Choroid plexus epithelial cell (primary cell): ENCODE measurements at regions not wholly inside any gene's neighbourhood (a gene's known extent, or its start where the extent isn't known, plus 50 kb on each side); places are given as distances from the start of the nearest gene placed in this dataset.
"Not testable (repeated sequence)": the region's sequence is repeated elsewhere in the genome, so short reads cannot be mapped to it uniquely, and the experiment has no call there.

ENCODE experiments used
- DNase-seq: peaks from one replicate; pipeline ENCODE4 v3.0.0-alpha.2; 2010; ENCODE audit warnings: low read depth
- H3K4me3 ChIP-seq: 2 replicates; pipeline ENCODE4 v1.5.1; 2011; ENCODE audit warnings: low read depth, mild to moderate bottlenecking, control low read depth, low read length, moderate library complexity
- CTCF ChIP-seq: conservative IDR thresholded peaks from 2 replicates; pipeline ENCODE4 v1.5.1; 2011; ENCODE audit warnings: low read depth, mild to moderate bottlenecking, control low read depth, inconsistent platforms, low read length, moderate library complexity

DNA sequence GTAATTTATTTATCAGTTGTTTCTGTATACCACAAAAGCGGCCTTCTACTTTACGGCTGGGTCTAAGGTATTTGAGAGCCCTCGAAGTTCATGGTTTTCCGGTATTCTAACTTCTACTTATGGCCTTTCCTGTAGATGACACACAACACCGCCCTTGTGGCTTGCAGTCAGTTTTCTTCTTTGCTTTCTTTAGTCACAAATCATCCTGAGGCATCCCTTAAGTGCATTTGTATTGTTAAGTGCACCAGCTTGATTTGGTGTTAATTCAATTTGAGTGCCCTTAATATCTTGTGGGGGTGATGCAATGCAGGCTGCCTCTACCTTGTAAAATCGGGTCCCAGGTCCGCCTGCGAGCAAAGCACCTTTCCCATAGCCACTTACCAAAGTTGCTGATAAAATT lies 511.9 kb downstream of the CCDC171 start:
- TF ChIP-seq CTCF = no peak
- DNase-seq = no peak
- H3K4me3 ChIP-seq = no peak overlapping the region

GRCh38 chr9:16066201-16066600 lies 513.4 kb downstream of the CCDC171 start:
- not testable (repeated sequence) for DNase-seq, H3K4me3 ChIP-seq

DNA sequence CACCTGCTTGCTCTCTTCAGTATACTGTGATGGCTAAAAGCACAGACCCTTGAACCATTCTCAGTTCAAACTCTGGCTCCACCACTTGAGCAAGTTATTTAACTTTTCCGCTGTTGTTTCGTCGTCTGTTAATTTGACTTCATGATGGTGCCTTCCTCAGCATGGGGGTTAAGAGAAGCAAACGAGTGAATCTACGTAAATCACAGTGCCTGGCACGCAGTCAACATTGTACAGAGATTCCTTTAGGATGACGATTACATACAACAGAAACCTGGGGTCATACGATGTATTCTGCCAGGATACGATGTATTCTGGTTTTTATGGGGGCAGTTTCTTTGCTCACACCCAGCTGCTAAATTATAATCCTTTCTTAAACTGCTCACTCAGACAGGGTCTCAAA lies 515.6 kb downstream of the CCDC171 start:
- DNase-seq = peak; percentile 75
- no peak for TF ChIP-seq CTCF
- no peak overlapping the region for H3K4me3 ChIP-seq

GRCh38 chr9:16069249-16069648 lies 516.4 kb downstream of the CCDC171 start:
- H3K4me3 ChIP-seq = no peak overlapping the region
- no peak for DNase-seq
- no peak for TF ChIP-seq CTCF

GRCh38 chr9:16069671-16070454 lies 517.0 kb downstream of the CCDC171 start:
- H3K4me3 ChIP-seq = no peak overlapping the region
- TF ChIP-seq CTCF = no peak
- DNase-seq = peak; percentile 79

- H3K4me3 ChIP-seq = no peak overlapping the region
- DNase-seq = no peak
- TF ChIP-seq CTCF = no peak
These were observed 517.8 kb downstream of the CCDC171 start for GRCh38 chr9:16070455-16071145.

DNA sequence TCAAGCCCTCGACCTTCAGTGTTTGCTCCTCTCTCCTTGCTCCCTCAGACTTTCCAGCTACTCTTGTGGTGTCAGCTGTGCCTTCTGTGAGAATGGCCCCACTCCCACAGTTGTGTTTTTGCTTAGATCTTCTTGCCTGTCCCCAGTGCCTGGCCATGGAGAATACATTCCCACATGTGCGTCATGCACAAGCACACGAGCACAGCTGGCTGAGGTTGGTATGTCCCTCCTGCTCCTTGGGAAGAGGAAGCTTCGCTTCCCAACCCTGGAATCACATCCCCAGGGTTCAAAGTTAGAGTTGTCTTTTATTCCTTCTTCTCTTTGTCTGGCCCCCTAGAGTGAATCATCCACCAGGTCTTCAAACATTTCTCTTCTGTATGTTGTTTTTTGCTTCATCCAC lies 518.6 kb downstream of the CCDC171 start:
- no peak for TF ChIP-seq CTCF
- no peak for DNase-seq
- no peak overlapping the region for H3K4me3 ChIP-seq
